ENCODE measurements at regions not wholly inside any gene's neighbourhood (a gene's known extent, or its start where the extent isn't known, plus 50 kb on each side); places are given as distances from the start of the nearest gene placed in this dataset.

DNA sequence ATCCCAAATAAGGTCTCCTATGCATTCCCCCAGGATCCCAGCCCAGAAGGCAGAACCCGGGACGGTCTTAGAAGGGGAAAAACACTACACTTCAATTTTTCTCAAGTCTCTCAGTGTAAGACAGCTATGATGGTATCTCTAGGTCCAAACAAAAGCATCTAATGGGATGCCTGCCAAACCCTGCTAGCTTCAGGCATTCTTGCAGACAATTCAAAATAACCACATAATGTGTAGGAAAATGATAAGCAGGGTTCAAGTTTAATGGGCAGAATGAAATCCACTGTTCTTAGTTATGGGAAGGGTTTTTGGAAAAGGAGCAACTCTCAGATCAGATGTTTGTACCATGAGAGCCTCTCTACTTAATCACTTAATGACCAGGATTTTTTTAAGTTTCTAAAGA lies 119.8 kb upstream of the ANO1 start (continued):
- TF ChIP-seq SPEN (CRISPR knock-in tag; IDR thresholded peaks at IDR 0.05; ENCODE audit: low read depth) (no peak), ZNF33B (CRISPR knock-in tag; IDR thresholded peaks at IDR 0.05) (no peak)

DNA sequence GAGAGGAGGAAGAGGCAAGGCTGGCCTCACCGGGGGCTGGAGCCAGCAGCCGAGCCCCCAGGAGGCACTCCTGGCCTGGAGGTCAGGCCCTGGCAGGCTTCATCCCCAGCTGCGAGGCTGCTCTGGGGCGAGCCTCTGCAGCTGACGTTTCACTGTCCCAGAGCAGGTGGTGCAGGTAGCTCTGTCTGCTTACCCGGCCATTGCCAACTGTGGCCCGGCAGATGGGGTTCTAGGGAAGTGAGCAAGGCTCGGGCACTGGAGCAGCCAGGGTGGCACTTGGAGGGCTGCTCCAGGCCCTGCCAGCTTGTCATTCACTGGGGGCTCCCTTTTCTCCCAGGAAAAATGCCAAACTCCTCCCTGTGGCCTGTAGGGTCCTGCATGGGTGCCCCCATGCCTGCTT lies 118.7 kb upstream of the ANO1 start:
- FAIRE-seq (no peak), DNase-seq (ENCODE audit: low spot score) (no peak), ATAC-seq (no peak)
- Histone ChIP-seq H3K79me2 (ENCODE audit: insufficient read depth, low read length) (no peaks in the 10 kb centered on the region), H4K20me1 (ENCODE audit: insufficient read depth, low read length) (peaks cover 8% of the 10 kb centered on the region; the same call in 1 of the 2 replicates), H3K27me3 (ENCODE audit: control insufficient read depth in 1 of 2, insufficient read depth in 2 of 2, low read length in 2 of 2) (peaks cover 8 to 61% of the 10 kb centered on the region in 2 experiments; a peak in 4 of 5 replicates), H3K4me2 (ENCODE audit: low read depth, low read length) (no peak overlapping the region), H3K4me3 (replicated peaks in 1 of 3; ENCODE audit: insufficient read depth in 1 of 3, low read depth in 2 of 3, low read length in 3 of 3) (no peak overlapping the region), H3K36me3 (replicated peaks in 1 of 2; ENCODE audit: control insufficient read depth in 1 of 2, insufficient read depth in 2 of 2, low read length in 2 of 2) (no peaks in the 10 kb centered on the region), H2AFZ (ENCODE audit: low read length) (no peak overlapping the region), H3K27ac (ENCODE audit: extremely low read length, insufficient read depth, low read length) (no peak overlapping the region), H3K9me3 (ENCODE audit: low read length) (no peaks in the 10 kb centered on the region), H3K4me1 (ENCODE audit: insufficient read depth, low read length) (no peaks in the 10 kb centered on the region), H3K9ac (ENCODE audit: insufficient read depth, low read depth, low read length) (no peak overlapping the region)
- in situ Hi-C loops (cut with HindIII; ENCODE audit: extremely low pct_ligation_motif_present, low pct_unique_long_range_greater_than_20kb) (no loop called here), intact Hi-C loops (cut with micrococcal nuclease; ENCODE audit: unreplicated experiment) (no loop called here)
- no CpG with 5 or more reads among the region's 8 CpGs for WGBS (ENCODE audit: low lambda C conversion rate)
- ChIA-PET CTCF (ENCODE audit: low intra/inter-chr PET ratio, low total read pairs) (no interaction called here), POLR2A (no interaction called here)
- BruUV-seq (replicated peaks) = no TSS peak
- TF ChIP-seq ZBTB7B (CRISPR knock-in tag; IDR thresholded peaks at IDR 0.05) (no peak), HDAC2 (CRISPR knock-in tag; IDR thresholded peaks at IDR 0.05) (no peak), MAZ (IDR thresholded peaks at IDR 0.05; ENCODE audit: borderline replicate concordance, low read depth, low read length) (no peak), MAZ (CRISPR knock-in tag; IDR thresholded peaks at IDR 0.05; ENCODE audit: low read depth) (no peak)

DNA sequence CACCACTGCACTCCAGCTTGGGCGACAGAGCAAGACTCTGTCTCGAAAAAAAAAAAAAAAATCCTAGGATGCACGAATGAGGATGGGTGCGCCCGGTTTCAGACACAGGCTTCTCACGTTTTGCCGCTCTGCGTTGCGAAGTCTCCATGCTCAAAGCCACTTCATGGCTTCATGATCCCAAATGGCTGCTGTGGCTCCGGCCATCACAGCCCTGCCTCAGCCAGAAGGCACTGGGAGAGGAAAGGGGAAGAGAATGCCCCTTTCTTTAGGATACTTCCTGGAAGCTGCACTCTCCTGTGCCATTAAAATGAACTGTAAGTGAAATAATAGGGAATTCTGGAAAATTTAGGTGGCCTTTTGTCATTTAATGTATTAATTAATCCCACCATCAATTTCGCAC lies 116.4 kb upstream of the ANO1 start:
- Histone ChIP-seq H4K20me1 (ENCODE audit: insufficient read depth, low read length) (0 out of 2 replicates have a peak, but pooled peaks cover under 1% of the 10 kb centered on the region), H3K36me3 (replicated peaks in 1 of 2; ENCODE audit: control insufficient read depth in 1 of 2, insufficient read depth in 2 of 2, low read length in 2 of 2) (no peaks in the 10 kb centered on the region), H3K27me3 (ENCODE audit: control insufficient read depth in 1 of 2, insufficient read depth in 2 of 2, low read length in 2 of 2) (peaks cover 8 to 61% of the 10 kb centered on the region in 2 experiments; a peak in 4 of 5 replicates), H2AFZ (ENCODE audit: low read length) (no peak overlapping the region), H3K79me2 (ENCODE audit: insufficient read depth, low read length) (no peaks in the 10 kb centered on the region), H3K4me1 (ENCODE audit: insufficient read depth, low read length) (no peaks in the 10 kb centered on the region), H3K9me3 (ENCODE audit: low read length) (no peaks in the 10 kb centered on the region), H3K9ac (ENCODE audit: insufficient read depth, low read depth, low read length) (no peak overlapping the region), H3K4me3 (replicated peaks in 1 of 3; ENCODE audit: insufficient read depth in 1 of 3, low read depth in 2 of 3, low read length in 3 of 3) (no peak overlapping the region), H3K4me2 (ENCODE audit: low read depth, low read length) (no peak overlapping the region), H3K27ac (ENCODE audit: extremely low read length, insufficient read depth, low read length) (no peak overlapping the region)
- in situ Hi-C loops (cut with HindIII; ENCODE audit: extremely low pct_ligation_motif_present, low pct_unique_long_range_greater_than_20kb) = no loop called here
- DNase-seq (ENCODE audit: low spot score) (no peak), FAIRE-seq (no peak), ATAC-seq (no peak)
- POLR2A ChIA-PET = no interaction called here
- 77% methylated on average over 10 of the region's 11 CpGs for WGBS (ENCODE audit: low lambda C conversion rate)
- CTCF ChIA-PET (ENCODE audit: low intra/inter-chr PET ratio, low total read pairs) = no interaction called here
- no TSS peak for BruUV-seq (replicated peaks)
- no peak for TF ChIP-seq MIXL1 (CRISPR knock-in tag; IDR thresholded peaks at IDR 0.05)
- TF ChIP-seq ZNF333 (CRISPR knock-in tag; IDR thresholded peaks at IDR 0.05; ENCODE audit: borderline replicate concordance) = no peak
- TF ChIP-seq IKZF4 (CRISPR knock-in tag; IDR thresholded peaks at IDR 0.05; ENCODE audit: borderline replicate concordance, low read depth, not compliant biosample characterization) = no peak
- no peak for TF ChIP-seq GTF3A (CRISPR knock-in tag; conservative IDR thresholded peaks at IDR 0.05)
- TF ChIP-seq, protein P1, sequence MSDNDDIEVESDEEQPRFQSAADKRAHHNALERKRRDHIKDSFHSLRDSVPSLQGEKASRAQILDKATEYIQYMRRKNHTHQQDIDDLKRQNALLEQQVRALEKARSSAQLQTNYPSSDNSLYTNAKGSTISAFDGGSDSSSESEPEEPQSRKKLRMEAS (IDR thresholded peaks at IDR 0.05) = no peak
- TF ChIP-seq HDAC1 (CRISPR knock-in tag; IDR thresholded peaks at IDR 0.05) = no peak
- TF ChIP-seq, protein P2, sequence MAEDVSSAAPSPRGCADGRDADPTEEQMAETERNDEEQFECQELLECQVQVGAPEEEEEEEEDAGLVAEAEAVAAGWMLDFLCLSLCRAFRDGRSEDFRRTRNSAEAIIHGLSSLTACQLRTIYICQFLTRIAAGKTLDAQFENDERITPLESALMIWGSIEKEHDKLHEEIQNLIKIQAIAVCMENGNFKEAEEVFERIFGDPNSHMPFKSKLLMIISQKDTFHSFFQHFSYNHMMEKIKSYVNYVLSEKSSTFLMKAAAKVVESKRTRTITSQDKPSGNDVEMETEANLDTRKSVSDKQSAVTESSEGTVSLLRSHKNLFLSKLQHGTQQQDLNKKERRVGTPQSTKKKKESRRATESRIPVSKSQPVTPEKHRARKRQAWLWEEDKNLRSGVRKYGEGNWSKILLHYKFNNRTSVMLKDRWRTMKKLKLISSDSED (CRISPR knock-in tag; IDR thresholded peaks at IDR 0.05) = no peak
- TF ChIP-seq FOXJ3 (CRISPR knock-in tag; IDR thresholded peaks at IDR 0.05; ENCODE audit: borderline replicate concordance) = no peak
- TF ChIP-seq PITX1 (CRISPR knock-in tag; IDR thresholded peaks at IDR 0.05) = no peak
- TF ChIP-seq TMF1 (CRISPR knock-in tag; IDR thresholded peaks at IDR 0.05; ENCODE audit: low read depth) = no peak
- no peak for TF ChIP-seq ZNF530 (CRISPR knock-in tag; IDR thresholded peaks at IDR 0.05; ENCODE audit: low read depth)
- no peak for TF ChIP-seq NFIB (CRISPR knock-in tag; IDR thresholded peaks at IDR 0.05; ENCODE audit: borderline replicate concordance)
- TF ChIP-seq ZBTB3 (CRISPR knock-in tag; IDR thresholded peaks at IDR 0.05; ENCODE audit: borderline replicate concordance, low read depth) = no peak
- intact Hi-C loops (cut with micrococcal nuclease; ENCODE audit: unreplicated experiment) = no loop called here

All from HepG2 (cell line).